Stimulated activated CD8-positive, alpha-beta memory T cell treated with anti-CD3 and anti-CD28 coated beads, Interleukin-12 subunit alpha, Interleukin-12 subunit beta, amount 100 ng/mL, for 4 hours (primary cell): ENCODE measurements at regions not wholly inside any gene's neighbourhood (a gene's known extent, or its start where the extent isn't known, plus 50 kb on each side); places are given as distances from the start of the nearest gene placed in this dataset.
"Not testable (repeated sequence)": the region's sequence is repeated elsewhere in the genome, so short reads cannot be mapped to it uniquely, and the experiment has no call there.

Source experiments
- DNase-seq: peaks from one replicate; pipeline ENCODE4 v3.0.0-alpha.2; 2020; ENCODE audit warnings: low read depth

DNA sequence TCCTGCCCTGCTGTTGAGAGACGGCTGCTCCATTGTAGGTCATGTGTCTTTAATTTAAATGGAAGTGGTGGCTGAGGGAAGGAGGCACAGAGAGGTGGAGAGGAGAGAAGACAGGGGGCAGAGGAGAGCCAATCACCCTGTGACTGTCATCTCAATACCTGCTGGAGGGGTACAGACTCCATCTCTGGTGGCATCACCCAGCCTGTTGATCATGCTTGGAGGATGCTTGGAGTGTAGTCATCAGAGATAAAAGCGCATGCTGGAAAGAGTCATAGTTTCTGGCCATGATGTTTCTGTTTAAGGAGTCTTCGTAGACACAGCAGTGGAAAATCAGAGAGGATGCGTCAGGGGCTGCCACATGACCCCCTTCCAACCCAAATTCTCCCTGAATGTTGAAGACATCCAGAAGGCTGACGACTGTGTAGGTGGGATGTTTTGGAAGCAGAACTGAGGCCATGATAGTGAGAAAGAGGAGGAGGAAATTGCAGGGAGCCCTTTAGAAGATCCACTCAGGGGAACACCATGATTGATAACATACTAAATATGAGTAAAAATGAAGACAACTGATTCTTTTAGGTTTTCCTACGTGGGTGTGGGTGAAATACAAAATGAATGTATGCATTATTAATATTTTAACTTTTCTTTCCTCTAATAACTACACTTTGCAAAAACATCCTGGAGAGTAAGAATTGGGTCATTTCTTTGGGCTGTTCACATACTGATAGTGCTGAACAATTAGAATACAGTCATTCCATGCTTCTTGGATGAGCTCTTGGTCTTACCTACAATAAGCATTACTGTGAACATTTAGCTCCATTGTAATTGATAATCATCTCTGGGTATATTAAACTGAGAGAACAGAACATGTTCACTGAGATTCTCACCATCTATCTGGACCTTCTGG is 210.6 kb upstream of the ATP10A start:
- no peak for DNase-seq

DNA sequence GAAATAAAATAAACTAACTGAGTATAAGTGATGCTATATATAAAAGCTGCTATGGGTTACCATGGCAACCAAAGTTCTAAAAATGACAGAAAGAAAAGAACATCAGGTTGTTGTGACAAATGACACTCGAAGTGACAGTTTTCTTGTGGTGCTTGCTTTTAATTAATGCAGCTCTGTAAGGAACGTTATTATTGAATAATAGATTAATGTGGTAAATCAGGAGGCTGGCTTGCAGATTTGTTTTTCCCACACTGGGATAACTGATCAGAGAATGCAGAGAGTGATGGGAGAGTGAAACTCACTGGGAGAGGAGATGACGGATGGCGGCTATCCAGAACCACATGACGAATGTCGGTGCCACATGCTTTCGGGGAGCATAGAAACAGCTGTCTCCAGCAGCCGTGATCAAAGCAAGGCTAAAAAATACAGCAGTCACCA is 207.0 kb upstream of the ATP10A start:
- no peak for DNase-seq

DNA sequence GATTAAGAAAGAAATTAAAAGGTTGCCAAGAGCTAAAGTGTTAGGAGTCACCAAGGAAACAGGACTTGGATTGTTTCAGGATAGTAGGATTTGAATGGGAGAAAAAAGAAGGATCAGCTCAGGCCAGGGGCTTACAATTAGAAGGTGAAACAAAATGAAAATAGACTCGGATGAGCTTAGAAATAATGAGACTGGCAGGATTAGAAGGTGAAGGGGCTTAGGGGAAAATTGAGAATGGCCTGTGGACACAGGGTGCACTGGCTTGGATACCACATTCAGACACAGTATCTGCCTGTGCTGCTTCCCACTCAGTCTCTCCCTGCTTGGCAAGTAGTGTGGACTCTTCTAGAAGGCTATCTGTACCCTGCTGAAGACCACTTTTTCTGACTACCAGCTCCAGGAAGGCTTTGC is 206.1 kb upstream of the ATP10A start:
- no peak for DNase-seq

DNA sequence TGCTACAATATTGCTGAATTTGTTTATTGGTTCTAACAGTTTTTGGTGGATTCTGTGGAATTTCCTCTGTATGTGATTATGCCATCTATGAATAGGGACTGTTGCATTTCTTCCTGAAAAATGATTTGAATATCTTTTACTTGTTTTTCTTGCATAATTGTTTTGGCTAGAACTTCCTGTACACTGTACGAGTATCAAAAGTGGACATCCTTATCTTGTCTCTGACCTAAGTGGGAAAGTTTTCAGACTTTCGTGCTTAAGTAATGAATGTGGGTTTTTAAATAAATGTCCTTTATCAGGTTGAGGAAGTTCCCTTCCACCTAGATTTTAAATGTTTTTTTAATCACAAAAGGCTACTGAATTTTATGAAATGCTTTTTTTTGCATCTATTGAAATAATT is 203.8 kb upstream of the ATP10A start:
- no peak for DNase-seq

DNA sequence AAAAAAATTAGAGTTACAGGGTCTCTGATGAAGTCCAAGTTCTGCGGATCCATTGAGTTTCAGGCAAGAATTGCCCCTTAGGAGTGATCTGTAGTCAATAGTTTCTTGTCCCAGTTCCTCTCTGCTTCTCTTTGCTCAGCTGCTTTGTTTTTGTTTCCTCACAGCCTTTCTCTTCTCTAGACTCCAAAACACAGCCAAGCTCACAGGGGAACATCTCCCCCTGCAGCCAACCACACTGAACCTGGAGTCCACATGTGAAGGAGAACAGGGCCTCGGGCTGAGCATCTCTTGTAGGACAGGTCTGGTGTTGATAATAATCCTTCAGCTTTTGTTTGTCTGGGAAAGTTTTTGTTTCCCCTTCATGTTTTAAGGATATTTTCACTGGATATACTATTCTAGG is 202.6 kb upstream of the ATP10A start:
- DNase-seq, result no peak

DNA sequence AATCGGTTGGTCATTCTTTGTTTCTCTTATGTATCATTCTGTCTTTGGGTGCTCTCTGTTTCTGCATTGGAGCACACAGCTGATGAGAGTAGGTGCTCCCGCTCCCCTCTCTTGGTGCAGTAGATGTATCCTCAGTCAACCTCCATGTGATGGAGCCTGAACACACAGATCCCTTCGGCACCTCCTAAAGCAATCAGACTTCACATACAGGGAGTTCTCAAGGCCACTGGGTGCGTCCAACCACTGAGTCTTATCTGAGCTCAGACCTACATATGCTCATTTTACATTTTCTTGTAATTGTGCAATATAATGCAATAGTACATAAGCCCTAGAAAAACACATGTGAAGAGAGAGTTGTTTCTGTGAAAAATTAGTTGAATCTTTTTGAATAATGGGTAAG is 198.1 kb upstream of the ATP10A start:
- DNase-seq, result no peak

DNA sequence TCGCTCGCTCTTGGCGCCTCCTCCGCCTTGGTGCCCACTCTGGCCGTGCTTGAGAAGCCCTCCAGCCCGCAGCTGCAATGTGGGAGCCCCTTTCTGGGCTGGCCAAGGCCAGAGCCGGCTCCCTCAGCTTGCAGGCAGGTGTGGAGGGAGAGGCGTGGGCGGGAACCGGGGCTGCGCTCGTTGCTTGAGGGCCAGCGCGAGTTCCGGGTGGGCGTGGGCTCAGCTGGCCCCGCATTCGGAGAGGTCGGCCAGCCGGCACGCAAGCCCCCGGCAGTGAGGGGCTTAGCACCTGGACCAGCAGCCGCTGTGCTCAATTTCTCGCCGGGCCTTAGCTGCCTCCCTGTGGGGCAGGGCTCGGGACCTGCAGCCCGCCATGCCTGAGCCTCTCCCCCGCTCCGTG is 193.6 kb upstream of the ATP10A start:
- DNase-seq, result not testable (repeated sequence)

DNA sequence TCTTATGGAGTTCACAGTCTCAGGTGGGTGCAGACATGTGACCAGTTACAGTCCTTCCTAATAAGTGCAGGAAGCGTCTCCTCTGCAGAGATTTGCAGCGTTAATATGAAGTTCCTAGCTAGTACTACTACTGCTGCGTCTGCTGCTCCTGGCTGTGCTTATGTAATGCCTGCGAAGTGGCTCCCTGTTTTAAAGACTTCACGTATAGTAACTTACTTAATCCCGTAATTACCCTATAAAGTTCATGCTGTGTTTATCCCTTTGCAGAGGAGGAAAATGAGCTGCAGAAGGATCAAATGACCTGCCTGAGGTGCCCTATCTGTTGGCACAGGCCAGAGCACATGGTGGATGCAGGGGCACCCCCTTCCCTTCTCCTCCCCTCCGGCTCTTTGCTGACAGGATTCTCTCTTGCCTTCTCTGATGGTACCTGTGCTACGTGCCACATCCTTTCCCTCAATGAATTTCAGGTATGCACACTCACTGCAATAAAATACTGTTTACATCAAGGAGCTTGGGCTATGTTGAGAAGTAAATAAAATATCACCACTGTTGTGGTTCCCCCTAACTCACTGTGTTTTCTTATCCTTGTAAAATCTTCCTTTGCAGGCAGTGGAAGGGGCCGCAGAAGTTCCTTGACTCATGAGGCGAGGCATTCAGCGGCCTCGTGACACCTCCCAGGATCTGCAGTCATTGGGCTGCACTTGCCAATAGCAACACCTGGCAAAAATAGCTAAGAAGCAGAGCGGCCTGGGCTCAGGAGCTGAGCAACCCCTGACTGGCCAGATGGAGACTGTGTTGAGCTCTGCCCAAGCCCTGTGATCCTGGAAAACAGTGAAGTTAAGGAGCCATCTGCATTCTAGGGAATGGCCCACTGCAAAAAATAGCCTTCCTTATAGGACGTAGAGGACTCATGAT is 188.9 kb upstream of the ATP10A start:
- no peak for DNase-seq

DNA sequence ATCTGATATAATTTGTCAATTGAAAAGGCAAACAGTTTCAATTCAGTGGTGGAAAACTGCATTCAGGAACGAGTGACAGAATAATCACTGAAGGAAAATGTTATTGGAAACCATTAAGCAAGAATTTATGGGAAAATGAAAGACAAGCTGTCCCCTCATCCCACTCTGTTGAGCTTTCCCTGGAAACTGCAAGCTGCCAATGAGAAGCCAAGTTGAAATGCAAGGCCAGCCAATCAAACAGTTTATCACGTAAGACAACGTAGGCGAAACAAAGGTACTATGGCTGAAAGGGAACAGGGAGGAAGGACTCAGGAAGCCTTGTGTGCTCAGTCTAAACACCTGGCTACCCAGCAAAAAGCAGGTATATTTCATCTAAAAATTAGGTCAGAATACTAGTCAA is 187.9 kb upstream of the ATP10A start:
- DNase-seq, result no peak

DNA sequence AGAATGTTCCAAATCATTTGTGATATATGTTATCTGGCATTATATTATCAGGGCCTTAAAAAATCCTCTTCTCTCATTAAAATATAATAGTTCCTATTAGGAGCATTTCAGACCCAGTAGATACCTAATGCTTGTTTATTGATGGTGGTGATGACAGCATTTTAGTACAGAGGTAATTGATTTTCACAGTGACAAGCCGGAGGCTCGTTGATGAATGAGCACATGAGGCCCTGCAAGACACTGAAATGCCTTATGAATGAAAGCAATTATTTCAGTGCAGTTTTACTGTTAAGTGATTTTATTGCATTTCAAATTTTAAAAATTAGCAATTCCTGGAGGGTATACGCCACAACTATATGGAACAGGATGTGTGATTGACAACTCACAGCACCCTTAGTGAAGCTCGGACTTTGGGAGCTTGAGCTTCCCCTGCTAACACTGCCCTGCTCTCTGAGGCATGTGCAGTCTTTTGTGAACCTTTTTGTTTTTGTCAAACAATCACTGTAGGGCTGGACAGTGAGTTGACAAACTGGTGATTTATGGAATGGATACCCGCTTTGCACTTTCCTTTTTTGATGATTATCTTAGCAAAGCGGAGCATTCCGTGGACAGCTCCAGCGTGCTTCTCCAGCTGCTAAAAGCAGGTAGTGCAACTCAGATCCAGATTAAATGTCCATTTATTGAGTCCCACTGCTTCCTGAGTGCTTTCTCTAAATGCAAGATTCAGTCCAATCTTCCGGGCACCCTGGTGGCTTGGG is 187.0 kb upstream of the ATP10A start:
- no peak for DNase-seq

DNA sequence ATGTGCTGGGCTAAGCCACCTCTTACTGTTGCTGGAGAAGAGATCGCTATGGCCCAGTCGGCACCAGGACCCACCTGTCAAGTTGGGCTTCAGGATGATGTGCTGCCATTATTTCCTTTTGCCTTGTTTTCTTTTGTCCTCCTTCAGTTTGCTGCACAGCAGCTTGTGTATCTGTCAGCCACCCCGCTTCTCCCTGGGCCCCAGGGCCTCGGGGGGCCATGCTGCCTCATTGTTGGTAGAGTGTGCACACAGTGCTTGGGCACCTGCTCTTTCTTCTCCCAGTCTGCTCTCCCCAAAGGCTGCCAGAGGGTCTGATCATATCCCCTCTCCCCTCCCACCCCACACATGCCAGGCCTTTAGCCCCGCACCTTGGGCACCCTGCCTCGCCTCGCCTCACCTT is 185.5 kb upstream of the ATP10A start:
- DNase-seq, result no peak

DNA sequence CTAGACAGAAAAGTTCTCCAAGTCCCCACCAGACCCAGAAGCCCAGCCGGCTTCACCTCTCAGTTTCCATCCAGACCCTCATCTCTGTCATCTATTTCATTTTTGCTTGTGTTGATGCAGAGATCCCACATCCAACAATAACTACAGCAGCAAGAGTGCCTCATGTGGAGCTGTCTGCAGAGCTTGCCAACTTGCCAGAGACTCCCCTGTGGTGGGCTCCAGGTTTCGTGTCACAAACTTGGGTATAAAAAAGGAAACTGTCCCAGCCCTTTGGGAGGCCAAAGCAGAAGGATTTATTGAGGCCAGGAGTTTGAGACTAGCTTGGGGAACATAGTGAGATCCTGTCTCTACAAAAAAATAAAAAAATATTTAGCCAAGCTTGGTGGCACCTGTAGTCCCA is 182.4 kb upstream of the ATP10A start:
- no peak for DNase-seq

DNA sequence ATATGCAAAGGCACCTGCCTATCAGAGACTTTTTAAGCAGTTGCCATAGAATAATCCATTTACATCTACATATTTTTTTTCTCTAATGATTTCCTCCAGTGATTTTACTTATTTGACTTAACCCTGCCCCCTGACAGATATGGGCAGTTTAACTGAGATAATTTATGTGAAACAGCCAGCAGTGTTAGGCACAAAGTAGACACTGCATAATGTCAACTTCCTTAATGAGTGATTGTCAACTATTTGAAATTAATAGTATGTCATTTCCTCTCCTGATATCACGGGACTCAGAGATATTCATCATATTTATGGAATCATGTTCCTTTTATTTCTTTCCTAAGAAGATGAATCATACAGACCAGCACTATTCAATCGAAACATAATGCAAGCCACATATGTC is 179.9 kb upstream of the ATP10A start:
- no peak for DNase-seq

DNA sequence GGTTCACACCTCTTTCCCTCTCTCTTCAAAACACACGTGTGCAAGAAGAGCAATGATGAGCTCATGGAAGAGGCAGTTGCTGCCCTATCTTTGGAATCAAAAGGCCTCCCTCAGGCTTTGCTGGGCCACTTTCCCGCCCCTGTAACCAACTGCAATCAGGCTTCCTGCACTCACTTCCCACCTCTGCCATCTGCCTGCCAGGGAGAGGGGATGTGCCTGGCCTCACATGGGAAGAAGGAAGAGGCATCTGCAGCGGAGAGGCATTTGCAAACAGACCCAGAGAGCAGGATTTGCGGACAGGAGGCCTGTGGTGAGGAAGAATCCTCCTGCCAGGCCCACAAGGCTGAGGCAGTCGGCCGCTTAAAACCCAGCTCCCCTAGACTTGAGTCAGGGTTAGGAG is 175.6 kb upstream of the ATP10A start:
- no peak for DNase-seq

DNA sequence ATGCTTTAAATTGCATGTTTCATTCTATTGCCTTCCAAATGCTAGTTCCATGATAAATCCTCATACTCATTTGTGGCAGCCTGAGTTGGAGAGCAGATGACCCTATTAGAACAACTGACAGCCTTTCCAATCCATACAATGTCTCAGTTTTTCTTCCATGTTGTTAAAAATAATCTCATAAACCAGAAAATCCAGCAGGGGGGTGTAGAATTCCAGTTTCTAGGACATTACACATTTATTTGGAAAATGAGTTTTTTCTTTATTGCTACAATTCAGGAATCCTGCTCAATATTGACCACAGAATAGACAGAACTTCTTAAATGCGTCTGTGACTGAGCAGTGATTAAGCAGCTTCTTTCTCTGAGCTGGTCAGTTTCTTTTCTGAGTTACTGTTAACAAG is 174.2 kb upstream of the ATP10A start:
- DNase-seq, result no peak

DNA sequence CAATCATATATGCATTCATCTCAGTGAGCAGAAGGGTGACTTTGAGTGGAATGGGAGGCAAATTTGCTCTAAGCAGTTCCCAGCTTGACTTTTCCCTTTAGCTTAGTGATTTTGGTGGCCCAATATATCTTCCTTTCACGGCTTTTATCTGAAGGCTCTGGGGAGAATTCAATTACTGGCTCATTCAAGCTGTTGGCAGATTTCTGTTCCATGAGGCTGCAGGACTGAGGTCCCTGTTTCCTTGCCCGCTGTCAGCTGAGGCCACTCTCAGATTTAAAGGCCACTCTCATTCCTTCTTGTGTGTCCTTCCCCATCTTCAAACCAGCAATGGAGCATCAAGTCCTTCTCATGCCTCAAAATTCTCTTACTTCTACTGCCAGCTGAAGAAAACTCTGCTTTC is 170.4 kb upstream of the ATP10A start:
- no peak for DNase-seq

DNA sequence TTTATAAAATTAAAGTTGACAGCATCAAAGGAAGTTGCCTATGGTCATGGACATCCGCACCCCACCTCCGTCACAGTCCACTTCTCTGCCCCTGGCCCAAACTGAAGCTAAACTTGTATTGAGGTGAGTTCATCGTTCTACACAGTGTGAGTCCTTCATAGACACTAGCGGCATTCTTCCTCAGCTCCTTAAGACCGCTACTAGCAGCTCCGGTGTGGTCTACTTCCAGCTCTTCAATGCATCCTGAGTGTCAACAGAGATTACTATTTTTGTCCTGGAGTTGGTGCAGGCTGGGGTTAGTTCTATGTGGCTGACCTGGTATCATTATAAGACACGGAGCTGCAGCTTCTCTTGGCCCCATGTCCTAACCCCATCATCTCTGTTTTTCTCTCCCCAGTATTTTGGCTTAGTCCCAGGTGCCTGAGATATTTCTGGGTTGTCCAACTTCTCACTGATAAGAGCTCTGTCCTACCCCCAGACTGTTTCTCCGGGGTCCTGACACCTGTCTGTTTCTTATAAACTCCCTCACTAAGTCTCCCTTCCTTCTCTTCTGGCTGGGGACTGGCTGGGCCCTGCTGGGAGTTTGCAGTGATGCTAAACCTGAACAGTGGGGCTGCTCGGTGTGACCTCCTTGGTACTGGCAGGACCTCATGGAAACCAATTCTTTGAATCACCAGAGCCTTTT is 169.2 kb upstream of the ATP10A start:
- DNase-seq, result no peak

DNA sequence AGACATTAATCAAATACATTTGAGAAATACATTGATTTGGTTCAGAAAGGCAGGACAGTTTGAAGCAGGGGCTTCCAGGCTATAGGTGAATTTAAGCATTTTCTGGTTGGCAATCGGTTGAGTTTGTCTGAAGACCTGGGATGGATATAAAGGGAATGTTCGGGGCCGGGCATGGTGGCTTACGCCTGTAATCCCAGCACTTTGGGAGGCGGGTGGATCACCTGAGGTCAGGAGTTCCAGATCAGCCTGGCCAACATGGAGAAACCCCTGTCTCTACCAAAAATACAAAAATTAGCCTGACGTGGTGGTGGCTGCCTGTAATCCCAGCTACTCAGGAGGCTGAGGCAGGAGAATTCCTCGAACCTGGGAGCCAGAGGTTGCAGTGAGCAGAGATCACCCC is 166.5 kb upstream of the ATP10A start:
- DNase-seq, result not testable (repeated sequence)

DNA sequence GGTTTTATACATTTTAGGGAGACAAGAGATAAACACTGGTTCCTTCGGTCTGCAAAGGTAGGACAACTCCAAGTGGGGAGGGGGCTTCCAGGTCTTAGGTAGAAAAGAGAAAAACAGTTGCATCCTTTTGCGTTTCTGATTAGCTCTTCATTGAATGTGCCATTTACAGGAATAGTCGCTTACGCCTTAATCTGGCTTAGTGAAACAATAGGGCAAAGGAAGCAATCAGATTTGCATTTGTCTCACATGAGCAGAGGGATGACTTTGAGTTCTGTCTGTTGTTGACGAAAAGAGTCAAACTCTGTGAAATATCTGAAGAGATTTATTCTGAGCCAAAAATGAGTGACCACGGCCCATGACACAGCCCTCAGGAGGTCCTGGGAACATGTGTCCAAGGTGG is 166.0 kb upstream of the ATP10A start:
- no peak for DNase-seq

DNA sequence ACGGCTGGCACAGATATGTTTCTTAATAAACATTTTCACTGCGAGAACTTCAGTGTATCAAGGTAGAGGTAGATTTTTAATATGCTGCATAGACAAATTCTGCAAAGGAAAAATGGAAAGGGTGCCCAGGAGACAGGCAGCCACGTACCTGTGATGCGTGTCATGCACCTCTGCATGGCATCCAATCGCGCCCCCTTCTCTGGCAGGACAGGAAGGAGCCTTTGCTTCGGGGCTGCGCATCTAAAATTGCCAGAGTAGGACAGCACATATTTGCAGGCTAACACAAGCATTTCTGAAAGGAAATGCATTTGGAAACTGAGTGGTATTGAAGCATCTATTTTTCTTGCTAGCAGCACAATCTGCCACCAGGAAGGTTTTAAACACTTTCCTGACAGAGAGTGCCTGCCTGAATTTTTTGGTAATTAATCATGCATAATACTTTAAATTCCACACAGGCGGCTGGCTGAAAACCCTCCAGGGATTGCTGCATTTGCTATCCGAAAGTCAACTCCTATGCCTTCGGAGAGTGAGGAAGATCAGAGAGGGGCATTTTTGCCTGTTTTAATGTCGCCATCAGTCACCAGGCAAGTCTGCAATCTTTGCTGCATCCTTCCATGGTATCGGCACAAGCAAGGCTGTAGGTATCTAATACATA is 165.1 kb upstream of the ATP10A start:
- DNase-seq, result no peak

DNA sequence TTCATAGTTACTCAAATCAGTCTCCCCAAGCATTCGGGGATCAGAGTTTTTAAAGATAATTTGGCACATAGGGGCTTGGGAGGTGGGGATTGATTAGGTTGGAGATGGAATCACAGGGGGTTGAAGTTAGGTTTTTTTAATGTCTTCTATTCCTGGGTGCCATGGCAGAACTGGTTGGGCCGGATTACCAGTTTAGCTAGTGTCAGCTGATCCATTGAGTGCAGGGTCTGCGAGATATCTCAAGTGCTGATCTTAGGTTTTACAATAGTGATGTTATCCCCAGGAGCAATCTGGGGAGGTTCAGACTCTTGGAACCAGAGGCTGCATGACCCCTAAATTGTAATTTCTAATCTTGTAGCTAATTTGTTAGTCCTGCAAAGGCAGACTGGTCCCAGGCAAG is 163.5 kb upstream of the ATP10A start:
- DNase-seq, result not testable (repeated sequence)
